OCI-LY3 (cell line): ENCODE measurements at regions not wholly inside any gene's neighbourhood (a gene's known extent, or its start where the extent isn't known, plus 50 kb on each side); places are given as distances from the start of the nearest gene placed in this dataset.

Experiments
- H2AFZ ChIP-seq: fragments of 200-600, 300-600 bp; shearing (Covaris generic); 2 replicates; pipeline ENCODE4 v1.6.0; 2014; ENCODE audit warnings: antibody characterized with exemption, low read depth, low read length
- H3K27ac ChIP-seq: fragments of 200-600, 300-600 bp; sonication (generic); 2 replicates; pipeline ENCODE4 v1.5.1; 2014; ENCODE audit warnings: mild to moderate bottlenecking, low read length, moderate library complexity, mixed read lengths
- H3K27me3 ChIP-seq: fragments of 200-600, 300-600 bp; sonication (generic); 2 replicates; pipeline ENCODE4 v1.6.1; 2014; ENCODE audit warnings: low read depth, low read length, mixed read lengths
- H3K36me3 ChIP-seq: fragments of 200-600, 300-600 bp; sonication (generic); replicated peaks from 2 replicates; pipeline ENCODE3; 2014; ENCODE audit warnings: low read depth, low read length, mixed read lengths
- H3K4me1 ChIP-seq: fragments of 300-600, 200-600 bp; sonication (generic); 2 replicates; pipeline ENCODE4 v1.6.1; 2014; ENCODE audit warnings: low read length, mixed read lengths
- H3K4me2 ChIP-seq: fragments of 200-600, 300-600 bp; sonication (generic); 2 replicates; pipeline ENCODE4 v1.6.1; 2014; ENCODE audit warnings: low read length, mixed read lengths
- H3K4me3 ChIP-seq: fragments of 300-600, 200-600 bp; sonication (generic); 2 replicates; pipeline ENCODE4 v1.5.1; 2014; ENCODE audit warnings: antibody characterized with exemption, mild to moderate bottlenecking, low read length, moderate library complexity
- H3K79me2 ChIP-seq: fragments of 300-600, 200-600 bp; shearing (Covaris generic); 2 replicates; pipeline ENCODE4 v1.6.1; 2014; ENCODE audit warnings: mild to moderate bottlenecking, low read length, mixed read lengths
- H3K9ac ChIP-seq: fragments of 300-600, 200-600 bp; shearing (Covaris generic); 2 replicates; pipeline ENCODE4 v1.6.0; 2014; ENCODE audit warnings: mild to moderate bottlenecking, low read length, moderate library complexity
- H3K9me3 ChIP-seq: fragments of 200-600, 300-600 bp; shearing (Covaris generic); 2 replicates; pipeline ENCODE4 v1.6.1; 2014; ENCODE audit warnings: low read length, mixed read lengths; ENCODE audit not compliant: insufficient read depth
- H4K20me1 ChIP-seq: fragments of 200-600, 300-600 bp; sonication (generic); 2 replicates; pipeline ENCODE4 v1.6.1; 2016; ENCODE audit warnings: low read length, mixed read lengths; ENCODE audit not compliant: insufficient read depth
- EZH2phosphoT487 ChIP-seq: fragments of 200-600 bp; shearing (Covaris generic); IDR thresholded peaks from 2 replicates; pipeline ENCODE4 v1.6.1; 2018; ENCODE audit warnings: antibody characterized with exemption, mixed run types, low read depth
- TF ChIP-seq, protein P1 (sequence below): fragments of 200-600, 300-600 bp; sonication (generic); IDR thresholded peaks from 2 replicates; pipeline ENCODE4 v1.5.1; 2014; ENCODE audit warnings: antibody characterized with exemption, low read length, low read depth

GRCh38 chr3:144173491-144173890, 201.9 kb downstream of the DIPK2A start:
- Histone ChIP-seq H3K4me2 (no peak overlapping the region), H3K4me3 (no peak overlapping the region), H3K9ac (no peak overlapping the region), H2AFZ (no peak overlapping the region), H3K27ac (no peak overlapping the region), H3K4me1 (peaks cover 14% of the 10 kb centered on the region), H3K9me3 (no peaks in the 10 kb centered on the region), H3K27me3 (no peaks in the 10 kb centered on the region), H3K36me3 (no peaks in the 10 kb centered on the region), H3K79me2 (no peaks in the 10 kb centered on the region), H4K20me1 (no peaks in the 10 kb centered on the region)
- TF ChIP-seq EZH2phosphoT487, result no peak
- TF ChIP-seq, protein P1, sequence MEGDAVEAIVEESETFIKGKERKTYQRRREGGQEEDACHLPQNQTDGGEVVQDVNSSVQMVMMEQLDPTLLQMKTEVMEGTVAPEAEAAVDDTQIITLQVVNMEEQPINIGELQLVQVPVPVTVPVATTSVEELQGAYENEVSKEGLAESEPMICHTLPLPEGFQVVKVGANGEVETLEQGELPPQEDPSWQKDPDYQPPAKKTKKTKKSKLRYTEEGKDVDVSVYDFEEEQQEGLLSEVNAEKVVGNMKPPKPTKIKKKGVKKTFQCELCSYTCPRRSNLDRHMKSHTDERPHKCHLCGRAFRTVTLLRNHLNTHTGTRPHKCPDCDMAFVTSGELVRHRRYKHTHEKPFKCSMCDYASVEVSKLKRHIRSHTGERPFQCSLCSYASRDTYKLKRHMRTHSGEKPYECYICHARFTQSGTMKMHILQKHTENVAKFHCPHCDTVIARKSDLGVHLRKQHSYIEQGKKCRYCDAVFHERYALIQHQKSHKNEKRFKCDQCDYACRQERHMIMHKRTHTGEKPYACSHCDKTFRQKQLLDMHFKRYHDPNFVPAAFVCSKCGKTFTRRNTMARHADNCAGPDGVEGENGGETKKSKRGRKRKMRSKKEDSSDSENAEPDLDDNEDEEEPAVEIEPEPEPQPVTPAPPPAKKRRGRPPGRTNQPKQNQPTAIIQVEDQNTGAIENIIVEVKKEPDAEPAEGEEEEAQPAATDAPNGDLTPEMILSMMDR, result no peak

DNA sequence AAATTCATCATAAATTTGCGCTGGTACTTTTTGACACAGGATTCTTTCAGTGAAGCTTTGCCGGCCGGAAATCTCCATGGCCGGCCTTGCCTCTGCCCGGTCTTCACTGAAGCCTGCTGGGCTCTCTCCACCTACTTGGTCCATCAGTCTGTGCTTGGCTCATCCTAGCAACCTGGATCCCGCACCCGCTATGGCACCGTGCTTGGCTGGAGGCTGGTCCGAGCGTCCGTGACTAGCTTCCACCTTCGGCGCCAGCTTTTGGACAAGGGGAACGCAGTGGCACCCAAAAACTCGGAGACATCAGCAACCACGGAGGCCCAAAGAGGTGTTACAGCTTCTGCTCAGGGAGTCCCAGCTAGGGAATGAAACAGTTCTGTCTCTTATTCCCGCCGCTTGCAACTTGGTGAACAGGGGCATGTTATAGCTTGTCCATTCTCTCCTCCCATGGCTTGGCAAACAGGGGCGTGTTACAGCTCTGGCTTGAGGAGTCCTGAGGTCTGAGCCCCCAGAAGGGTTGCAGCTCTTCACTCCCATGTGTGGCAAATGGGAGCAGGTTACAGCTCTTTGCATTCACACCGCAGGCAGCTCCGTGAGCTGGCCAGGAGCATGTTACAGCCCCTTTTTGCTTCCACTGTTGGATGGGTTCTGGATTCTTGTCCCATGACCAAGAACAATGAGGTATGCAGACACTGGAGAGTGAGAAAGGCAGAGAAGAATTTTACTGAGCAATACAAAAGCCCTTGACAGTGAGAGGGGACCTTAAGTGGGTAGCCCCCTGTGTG, 204.2 kb downstream of the DIPK2A start:
- Histone ChIP-seq H3K9ac (no peak overlapping the region), H3K27me3 (no peaks in the 10 kb centered on the region), H4K20me1 (no peaks in the 10 kb centered on the region), H3K36me3 (no peaks in the 10 kb centered on the region), H3K79me2 (no peaks in the 10 kb centered on the region), H3K4me3 (no peak overlapping the region), H2AFZ (no peak overlapping the region), H3K9me3 (no peaks in the 10 kb centered on the region), H3K4me2 (no peak overlapping the region), H3K4me1 (peaks cover 3% of the 10 kb centered on the region), H3K27ac (no peak overlapping the region)
- no peak for TF ChIP-seq EZH2phosphoT487
- TF ChIP-seq, protein P1, result no peak

DNA sequence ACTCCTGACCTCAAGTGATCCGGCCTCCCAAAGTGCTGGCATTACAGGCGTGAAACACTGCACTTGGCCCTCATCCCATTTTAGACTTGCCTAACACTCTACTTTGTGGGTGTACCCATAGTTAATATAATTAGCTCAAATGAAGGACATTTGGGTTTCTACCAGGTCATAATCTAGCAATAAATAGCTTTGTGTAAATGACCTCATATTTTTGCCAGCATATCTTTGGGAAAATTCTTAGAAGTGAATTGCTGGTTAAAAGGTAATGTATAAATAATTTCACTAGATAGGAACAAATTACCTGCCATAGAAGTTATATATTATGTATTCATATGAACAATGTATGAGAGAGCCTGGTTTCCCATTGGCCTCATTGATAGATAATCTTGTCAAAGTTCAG, 206.0 kb downstream of the DIPK2A start:
- Histone ChIP-seq H3K27me3 (no peaks in the 10 kb centered on the region), H3K9ac (no peak overlapping the region), H3K4me1 (peaks cover 14% of the 10 kb centered on the region), H3K9me3 (no peaks in the 10 kb centered on the region), H3K36me3 (no peaks in the 10 kb centered on the region), H3K4me2 (no peak overlapping the region), H4K20me1 (no peaks in the 10 kb centered on the region), H3K4me3 (no peak overlapping the region), H2AFZ (no peak overlapping the region), H3K27ac (no peak overlapping the region), H3K79me2 (no peaks in the 10 kb centered on the region)
- TF ChIP-seq EZH2phosphoT487, result no peak
- TF ChIP-seq, protein P1, result no peak

GRCh38 chr3:144178607-144179006, 207.0 kb downstream of the DIPK2A start:
- H3K9me3 ChIP-seq, result no peaks in the 10 kb centered on the region
- H3K4me3 ChIP-seq, result no peak overlapping the region
- no peaks in the 10 kb centered on the region for H4K20me1 ChIP-seq
- H3K27me3 ChIP-seq, result no peaks in the 10 kb centered on the region
- H3K4me1 ChIP-seq, result peaks cover 14% of the 10 kb centered on the region
- H3K79me2 ChIP-seq, result no peaks in the 10 kb centered on the region
- H2AFZ ChIP-seq, result no peak overlapping the region
- no peak overlapping the region for H3K9ac ChIP-seq
- TF ChIP-seq EZH2phosphoT487, result no peak
- TF ChIP-seq, protein P1, result no peak
- H3K36me3 ChIP-seq, result no peaks in the 10 kb centered on the region
- H3K4me2 ChIP-seq, result no peak overlapping the region
- H3K27ac ChIP-seq, result no peak overlapping the region
